NCI-H774 (cell line): ENCODE measurements at regions not wholly inside any gene's neighbourhood (a gene's known extent, or its start where the extent isn't known, plus 50 kb on each side); places are given as distances from the start of the nearest gene placed in this dataset.
A peak's percentile ranks its signal among the peaks of the same experiment; 100 is the strongest.

Source experiments
- DNase-seq: peaks from one replicate; lab custom pipeline; 2025; lab: John Stamatoyannopoulos, UW

DNA sequence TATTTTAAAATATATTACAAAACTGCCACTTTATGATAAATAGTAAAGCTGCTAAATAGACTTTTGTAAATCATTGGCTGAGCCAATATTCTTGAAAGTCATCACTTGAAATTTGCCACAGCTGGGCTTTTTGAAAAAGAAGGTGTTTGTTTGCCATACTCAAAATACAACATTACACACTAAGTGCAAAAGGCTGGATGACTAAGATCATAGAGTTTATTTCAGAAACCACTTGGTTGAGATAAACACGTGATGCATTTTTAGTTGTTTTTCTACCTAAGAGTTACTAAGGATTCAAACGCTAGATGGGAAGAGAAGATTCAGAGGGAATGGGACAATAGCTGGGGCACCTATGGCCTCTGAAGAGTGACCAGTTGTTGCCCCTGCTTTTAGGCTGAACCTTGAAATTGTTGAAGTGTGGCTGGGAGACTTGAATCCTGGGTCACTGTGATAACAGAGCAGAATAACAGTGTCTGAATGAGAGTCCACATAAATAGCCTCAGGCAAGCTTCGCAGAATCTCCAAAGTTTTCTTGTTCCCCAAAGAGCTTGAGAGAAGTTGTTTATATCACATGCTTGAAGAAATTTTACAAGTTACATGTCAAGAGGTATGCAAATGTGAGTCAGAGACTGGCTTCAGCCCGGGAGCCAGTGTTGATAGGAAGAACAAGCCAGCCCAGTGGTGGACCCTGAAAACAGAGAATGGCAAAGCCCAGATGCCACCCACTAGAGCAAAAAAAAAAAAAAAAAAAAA lies 409.8 kb downstream of the GPD2 start:
- DNase-seq = no peak

DNA sequence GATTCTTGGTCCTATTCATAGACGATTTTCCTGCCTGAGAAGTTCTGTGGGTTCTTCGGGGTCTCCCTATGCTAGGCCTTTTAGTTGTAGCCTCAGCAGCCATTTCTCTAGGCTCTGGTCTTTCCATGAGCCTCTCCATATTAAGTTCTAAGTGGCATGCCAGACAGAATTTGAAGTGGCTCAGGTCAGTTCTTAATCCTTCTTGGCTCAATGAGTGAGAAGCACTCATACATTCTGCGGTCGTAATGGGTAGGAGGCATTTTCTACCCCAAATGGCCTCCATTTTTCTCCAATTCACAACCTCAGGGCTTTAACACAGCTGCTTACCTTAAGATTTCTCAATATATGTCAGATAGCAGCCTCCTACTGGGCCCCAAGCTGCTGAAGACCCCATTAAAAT lies 405.3 kb upstream of the GALNT5 start:
- no peak for DNase-seq

DNA sequence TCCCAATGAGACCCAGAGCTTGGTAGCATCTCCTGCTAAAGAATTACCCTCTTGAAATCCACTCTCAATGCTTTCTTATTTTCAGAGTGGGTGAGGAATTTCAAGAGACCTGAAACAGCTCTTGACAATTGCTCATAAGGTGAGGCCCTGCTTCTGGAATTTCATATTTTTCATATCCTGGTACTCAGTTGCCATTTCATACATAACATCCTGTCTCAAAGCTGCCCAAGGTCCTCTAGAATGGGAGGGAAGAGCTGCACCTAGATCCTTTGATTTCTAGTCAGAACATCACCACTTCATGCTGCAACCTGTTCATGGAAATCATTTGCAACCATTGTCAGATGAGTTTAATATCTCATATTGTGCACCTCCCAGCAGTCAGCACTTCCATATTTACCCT lies 404.8 kb upstream of the GALNT5 start:
- DNase-seq = no peak

DNA sequence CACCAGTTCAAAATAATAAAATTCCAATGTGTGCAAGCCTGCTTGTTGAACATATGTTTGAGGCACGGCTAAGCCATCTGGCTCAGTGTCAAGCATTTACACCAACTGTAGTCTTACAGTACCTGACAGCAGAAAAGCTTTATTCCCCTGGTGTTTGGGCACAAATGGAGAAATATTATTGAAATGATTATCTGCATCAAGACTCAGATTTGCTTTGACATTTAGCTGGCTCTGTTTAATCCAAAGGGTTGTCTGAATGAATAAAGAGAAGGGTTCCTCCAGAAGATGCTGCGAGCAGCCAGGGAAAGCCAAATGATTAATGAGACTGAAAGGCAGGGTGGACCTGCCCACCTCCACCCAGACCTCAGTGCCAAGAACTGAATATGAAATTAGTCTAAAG lies 393.2 kb upstream of the GALNT5 start:
- DNase-seq = no peak

DNA sequence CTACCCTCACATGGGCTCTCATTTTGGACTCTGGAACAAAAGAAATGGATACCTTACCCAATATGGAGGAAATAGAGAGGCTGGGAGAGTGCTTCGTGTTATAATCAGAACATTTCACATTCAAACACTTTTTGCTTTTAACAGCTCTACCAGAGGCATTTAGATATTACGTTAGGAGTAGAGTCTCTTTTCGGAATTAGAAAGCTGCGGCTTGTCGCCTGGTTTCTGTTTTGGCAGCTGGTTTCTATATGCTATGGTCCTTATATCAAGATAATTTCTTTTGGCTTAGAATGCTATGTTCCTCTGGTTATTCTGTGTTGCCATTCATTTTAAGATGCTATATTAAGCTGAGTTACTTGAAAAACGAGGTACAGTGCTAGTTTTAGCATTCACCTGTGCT lies 392.8 kb upstream of the GALNT5 start:
- no peak for DNase-seq

DNA sequence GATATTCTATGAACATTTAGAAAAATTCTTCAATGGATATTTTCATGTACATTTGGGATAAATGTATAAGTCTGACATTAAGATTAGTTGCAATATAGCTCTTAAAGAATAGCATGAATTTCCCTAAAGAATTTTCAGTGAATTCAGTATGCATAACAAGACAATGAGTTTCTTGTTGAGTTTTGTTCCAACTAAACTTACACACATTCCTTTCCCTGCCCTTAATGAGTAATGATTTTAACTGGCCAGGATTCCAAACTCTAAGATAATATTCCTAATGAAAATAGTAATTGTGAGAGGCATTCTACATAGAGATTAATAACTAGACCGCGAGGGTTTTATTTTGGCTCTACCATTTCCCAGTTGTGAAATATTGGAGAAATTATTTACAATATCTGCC lies 390.3 kb upstream of the GALNT5 start:
- no peak for DNase-seq

DNA sequence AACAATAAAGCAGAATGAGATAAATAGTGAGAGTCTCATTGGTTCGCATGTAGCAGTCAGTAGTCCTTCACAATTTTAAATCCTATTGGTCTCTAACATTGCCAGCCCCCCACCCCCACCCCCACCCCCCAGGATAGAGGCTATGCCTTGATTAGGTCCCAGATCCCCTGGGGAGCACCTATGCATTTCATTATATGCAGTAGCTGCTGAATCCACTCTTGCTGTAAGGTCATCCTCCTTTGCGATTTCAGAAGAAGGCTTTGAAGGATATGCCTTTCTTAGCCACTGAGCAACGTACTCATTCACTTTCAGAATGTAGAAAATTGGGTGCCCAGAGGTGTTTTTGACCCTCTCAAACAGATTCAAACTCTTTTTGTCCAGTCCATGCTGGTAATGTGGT lies 382.8 kb upstream of the GALNT5 start:
- DNase-seq = no peak

DNA sequence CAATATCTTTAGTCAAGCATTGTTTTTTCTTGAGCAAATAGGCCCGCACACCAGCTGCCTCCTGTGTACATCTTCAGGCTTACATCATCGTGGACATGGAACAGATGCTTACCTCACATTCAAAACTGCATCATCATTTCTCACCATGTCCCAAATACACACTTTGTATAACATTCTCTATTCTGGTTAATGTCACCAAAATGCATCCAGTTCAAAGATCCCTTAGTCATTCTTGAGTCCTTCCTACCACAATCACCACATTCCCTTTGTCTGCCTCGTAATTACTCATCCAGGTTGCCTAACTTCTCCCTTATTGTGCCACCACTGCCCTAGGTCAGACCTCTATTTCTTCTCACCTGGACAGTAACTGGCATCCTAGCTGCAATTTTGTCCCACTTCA lies 373.7 kb upstream of the GALNT5 start:
- DNase-seq = no peak

DNA sequence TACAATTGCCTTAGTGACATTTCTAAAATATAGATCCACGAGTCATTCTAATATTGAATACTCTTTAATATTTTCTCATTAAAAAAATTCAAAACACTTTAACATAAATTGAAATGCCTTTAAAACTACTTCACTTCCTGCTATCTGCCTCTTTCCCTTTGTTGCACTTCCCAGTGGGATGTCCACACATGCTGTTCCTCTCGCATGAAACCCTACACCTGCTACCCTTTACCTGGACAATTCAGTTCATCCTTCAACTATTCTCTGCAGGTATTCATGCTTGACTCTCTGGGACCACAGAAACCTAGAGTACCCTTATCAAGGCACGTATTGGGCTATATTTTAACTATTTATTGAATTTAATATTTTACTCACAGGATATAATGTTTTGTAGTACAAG lies 373.3 kb upstream of the GALNT5 start:
- no peak for DNase-seq

DNA sequence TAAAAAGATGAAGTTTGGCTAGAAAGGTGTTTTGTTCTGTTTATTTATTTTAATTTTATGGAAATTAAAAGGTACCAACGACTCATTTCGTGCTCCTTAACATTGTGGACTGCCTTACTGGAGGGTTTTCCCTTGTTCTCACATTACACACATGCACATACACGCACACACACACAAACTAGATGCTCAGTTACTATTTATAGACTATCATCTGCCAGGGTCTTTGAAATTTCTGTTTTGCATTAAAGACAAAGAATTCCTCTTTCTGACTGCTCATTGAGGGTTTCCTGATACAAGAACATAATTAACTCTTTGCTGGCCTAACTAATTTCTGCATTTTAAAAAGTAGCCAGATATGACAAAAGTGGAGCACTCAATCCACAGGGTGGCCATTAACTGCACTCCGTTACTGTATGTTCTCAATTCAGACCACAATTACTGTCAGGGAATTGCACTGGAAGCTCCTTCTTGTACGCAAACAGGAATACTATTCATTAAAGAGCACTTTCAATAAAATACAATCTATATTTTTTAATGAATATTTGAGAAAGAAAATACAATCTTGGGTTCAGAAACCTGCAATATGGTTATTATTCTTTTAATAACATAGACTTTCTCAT lies 366.9 kb upstream of the GALNT5 start:
- DNase-seq = no peak

DNA sequence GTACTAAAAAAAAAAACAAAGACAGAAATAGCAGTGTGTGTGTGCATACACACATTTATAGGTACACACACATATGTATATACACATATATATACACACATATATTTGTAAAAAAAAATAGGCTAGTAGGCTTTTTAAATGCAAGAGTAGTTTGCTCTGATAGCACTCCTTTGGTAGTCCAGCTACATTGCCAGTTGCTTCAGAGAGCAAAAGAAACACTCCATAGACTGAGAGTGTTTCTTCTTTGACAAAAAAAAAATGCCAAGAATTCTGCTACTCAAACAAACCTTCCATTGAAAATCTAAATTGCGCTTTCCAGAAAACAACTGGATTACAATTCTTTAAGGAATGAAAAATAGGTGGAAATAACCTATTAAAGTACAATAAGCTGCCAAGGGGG lies 365.9 kb upstream of the GALNT5 start:
- DNase-seq = no peak

DNA sequence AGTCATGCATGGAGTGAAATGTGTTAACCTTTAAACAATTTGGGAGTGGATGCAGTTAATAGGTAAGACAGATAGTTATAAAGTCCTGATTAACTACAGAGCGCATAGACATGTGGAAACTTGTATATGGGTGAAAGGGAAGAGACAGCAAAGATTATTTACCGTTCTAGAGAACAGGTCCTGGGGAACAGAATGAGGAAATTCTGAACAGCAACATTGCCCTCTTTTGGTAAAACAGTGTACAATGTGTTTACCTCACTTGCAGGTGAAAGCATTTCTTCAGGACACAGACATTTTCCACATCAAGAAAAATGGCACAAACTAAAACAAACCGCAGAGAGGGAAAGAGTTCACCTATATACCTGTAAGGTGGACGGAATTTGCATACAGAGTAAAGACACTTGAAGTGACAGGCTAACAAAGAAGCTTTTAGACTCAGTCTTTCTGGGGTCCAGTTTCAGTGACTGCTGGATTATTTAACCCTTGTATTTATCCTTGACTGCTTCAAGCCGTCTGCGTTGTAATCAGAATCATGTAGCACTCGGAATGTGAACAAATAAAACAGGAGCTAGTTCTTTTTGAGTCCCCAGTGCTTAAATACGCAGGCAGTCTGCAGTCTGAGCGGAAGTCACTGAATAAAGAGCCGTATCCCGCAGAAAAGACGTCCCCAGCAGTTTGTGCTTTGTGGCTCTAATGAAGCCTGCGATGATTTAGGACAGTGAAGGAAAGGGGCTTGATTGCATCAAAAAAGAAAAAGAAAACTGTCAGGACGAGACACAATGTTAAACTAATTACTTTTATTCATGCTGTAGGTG lies 364.8 kb upstream of the GALNT5 start:
- peak; percentile 75 for DNase-seq

DNA sequence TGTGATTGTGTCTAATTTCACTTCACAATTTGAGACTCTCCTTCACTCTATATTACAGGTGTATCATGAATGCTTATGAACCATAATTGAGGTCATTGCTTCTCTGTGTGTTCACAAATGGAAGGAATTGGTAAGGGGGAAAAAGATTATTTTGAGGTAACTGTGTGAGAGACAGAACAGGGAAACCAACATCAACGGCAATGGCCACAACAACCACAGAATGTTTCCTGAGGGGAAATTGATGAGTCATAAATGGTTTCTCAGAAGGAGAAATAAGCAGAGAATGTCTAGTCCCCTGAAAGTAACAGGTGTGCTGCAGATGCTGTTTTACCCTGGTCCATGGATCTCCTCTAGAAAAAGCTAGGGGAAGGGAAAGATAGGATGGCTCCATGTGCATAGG lies 361.2 kb upstream of the GALNT5 start:
- DNase-seq = no peak

DNA sequence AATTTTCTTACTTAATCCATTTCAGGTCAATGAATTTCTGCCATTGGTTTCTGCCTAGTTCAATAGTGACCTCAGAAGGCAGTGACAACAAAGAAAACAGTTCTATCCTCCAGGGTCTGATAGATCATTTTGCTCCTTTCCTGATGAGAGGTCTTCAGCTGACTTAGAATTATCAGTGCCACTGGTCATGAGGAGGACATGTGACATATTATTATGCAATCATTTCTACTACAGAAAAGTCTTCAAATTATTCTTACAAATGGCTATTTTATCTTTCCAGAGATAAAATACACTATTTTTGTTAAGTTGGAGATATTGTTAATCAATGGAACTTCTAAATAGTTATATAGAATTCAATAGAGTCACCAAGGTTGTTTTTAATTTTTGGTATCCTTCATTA lies 360.0 kb upstream of the GALNT5 start:
- no peak for DNase-seq

DNA sequence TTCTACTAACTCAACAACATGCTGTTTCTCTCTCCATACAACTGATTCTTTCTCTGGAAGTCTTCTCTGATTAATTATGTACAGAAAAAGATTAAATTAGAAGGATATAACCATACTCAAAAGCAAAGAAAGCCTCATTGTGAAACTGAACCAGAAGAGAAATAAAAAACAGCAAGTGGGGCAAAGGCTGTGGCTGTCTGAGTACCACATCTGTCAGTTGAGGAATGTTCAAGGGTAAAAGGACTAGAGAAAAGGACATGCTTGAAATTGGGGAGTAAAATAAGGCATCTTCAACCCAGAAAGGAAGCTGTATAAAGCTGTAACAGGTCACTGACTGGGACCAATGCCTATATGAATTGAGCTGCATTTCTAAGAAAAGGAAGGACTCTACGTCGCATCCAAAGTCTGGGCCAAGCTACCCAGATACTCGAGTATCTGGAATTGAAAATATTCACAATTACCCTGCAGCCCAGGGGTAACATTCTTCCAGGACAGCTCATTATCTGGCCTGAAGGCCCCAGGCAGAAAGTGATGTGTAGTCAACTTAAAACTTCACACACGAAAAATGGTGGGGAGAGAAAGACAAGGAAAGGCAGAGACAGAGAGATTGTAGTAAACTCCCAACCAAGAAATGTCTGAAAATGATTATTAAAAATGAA lies 356.0 kb upstream of the GALNT5 start:
- DNase-seq = no peak

DNA sequence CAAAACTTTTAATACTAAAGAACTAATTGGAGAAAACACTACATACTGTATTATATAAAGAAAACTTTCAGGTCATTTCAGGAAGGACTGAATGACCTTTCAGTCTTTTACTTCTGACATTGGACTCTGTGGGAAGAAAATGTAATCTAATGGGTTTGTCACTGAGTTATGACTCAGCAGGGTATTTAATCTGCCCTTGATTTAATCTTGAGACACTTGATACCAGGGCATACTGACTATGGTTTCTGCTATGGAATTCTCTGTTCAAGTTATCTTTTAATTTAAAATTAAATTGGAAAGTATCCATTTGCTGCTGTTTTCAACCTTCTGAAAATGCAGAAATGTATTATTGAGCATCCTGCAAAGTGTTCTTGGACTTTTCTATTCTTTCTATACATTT lies 354.2 kb upstream of the GALNT5 start:
- DNase-seq = no peak

DNA sequence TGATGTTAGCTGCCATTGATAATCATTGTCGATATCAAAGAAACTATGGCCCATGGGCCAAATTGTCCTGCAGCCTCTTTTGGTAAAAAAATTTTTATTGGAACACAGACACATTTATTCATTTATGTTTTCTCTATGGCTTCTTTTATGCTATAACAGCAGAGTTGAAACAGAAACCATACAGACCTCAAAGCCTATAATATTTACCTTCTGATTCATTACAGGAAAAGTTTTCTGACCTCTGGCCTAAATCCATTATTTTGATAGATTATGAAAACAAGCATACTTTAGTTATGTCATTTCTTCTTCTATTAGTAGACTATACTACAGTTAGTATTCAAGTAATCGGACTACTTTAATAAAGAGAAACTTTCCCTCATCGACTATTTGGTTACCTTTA lies 349.7 kb upstream of the GALNT5 start:
- no peak for DNase-seq

DNA sequence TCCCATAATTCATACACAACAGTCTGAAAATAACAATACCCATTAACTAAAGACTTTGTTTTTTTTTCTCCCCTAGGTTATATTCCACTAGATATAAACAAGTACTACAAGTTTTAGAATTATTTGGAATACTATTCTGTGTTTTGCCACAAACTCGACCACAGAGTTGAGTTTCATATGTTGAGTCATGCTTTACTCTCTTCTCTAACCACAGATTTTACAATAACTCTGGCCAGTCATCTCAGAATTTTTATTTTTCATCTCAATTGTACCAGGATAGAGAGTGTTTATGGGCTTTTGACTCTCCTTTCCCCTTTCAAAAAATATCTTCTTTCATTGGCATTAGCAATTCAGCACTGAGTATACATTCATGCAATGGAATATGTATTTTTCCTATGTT lies 348.7 kb upstream of the GALNT5 start:
- no peak for DNase-seq

DNA sequence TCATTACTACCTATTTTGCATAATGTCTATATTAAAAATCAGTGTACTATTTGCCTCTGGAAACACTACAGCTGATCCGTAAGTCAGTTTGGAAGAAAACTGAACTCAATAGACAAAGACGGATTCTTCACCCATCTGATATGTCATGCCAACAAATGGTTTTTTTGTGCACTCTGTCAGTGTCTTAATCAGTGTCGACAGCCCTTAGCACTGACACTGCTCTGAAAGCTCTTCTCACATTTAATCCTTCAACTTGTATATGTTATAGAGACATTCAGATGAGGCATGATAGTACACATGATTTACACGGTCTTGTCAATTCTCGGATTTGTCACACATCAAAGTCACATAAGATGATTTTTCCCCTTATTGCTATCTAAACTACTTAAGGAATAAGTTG lies 347.5 kb upstream of the GALNT5 start:
- DNase-seq = no peak

DNA sequence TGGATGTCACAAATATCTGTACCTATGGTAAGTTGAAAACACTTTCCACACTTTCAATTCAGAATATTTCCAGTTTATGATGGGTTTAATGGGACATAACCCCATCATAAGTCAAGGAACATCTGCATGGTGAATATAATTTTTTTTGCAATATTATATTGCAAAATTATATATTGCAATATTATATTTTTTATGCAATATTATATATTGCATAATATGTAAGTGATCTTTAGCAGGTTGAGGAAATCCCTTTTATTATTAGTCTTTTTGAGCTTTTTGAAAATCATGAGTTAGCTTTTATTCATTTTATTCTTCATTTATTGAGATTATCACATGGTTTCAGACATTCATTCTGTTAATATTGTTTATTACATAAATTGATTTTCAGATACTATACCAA lies 342.2 kb upstream of the GALNT5 start:
- no peak for DNase-seq

DNA sequence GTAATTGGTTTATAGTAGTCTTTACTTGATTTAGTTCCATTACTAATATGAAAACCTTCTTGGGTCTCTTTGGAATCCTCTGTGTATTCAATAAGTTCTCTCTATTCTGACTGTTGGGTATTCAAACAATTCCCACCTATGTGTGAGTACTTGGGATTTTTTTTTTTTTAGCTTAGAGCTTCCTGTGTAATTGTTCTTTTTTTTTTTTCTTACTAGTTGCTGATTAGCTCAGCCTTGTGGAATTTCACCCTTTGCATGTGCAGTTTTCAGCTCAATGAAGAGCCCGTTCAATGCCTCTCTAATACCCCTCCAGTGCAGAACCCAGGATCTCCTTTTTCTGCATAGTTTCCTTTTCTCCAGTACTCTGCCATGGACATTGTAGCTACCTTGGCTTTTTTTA lies 339.1 kb upstream of the GALNT5 start:
- DNase-seq = no peak

DNA sequence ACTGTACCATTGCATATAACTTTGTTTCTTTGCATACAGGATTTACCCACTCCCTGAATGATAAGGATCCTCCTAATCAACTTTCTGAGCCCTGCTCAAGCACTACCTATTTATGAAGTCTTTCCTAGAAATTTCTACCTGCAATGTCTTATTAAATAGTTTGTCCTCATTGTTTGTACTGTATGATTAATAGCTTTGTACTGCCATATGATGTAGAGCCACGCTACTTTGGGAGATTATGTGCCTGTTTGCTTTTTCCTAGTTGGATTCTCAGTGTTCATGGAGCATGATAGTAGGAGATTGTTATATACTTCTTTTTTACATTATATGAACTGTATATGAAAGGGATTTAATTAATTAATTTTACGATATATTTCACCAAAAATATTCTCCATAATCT lies 327.1 kb upstream of the GALNT5 start:
- no peak for DNase-seq
